SH-SY5Y (cell line): ENCODE measurements at regions not wholly inside any gene's neighbourhood (a gene's known extent, or its start where the extent isn't known, plus 50 kb on each side); places are given as distances from the start of the nearest gene placed in this dataset.

Experiments used
- GATA2 ChIP-seq: IDR thresholded peaks from 2 replicates; pipeline ENCODE4 v1.6.1; 2011; ENCODE audit warnings: mild to moderate bottlenecking, low read depth, low read length
- GATA3 ChIP-seq: IDR thresholded peaks from 2 replicates; pipeline ENCODE4 v1.6.1; 2011; ENCODE audit warnings: low read depth, mild to moderate bottlenecking, low read length, moderate library complexity

DNA sequence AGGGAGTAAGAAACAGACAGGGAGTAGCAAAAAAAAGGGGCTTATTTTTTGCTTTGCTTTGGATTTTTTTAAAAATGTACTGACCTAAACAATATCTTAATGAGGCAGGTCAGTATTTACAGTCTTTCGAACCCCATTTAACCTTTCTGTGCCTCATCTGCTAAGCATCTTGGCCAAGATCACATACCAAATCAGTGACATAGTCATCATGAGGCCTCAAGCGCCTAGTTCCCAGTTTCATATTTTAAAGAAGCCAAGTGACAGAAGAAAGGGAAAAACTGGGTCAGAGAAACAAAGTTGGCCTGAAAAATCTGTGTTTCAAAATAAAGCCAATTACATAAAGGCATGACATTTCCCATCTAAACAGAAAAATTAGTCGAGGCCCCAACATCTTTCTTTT is 94.6 kb upstream of the WDR44 start:
- no peak for TF ChIP-seq GATA2
- TF ChIP-seq GATA3 = no peak
